AG09309 (cell line): ENCODE measurements at regions not wholly inside any gene's neighbourhood (a gene's known extent, or its start where the extent isn't known, plus 50 kb on each side); places are given as distances from the start of the nearest gene placed in this dataset.
"Not testable (repeated sequence)": the region's sequence is repeated elsewhere in the genome, so short reads cannot be mapped to it uniquely, and the experiment has no call there.

ENCODE experiments used
- DNase-seq: peaks from one replicate; pipeline ENCODE4 v3.0.0-alpha.2; 2010; ENCODE audit warnings: low read depth
- H3K4me3 ChIP-seq: 2 replicates; pipeline ENCODE4 v1.5.1; 2011; ENCODE audit warnings: mild to moderate bottlenecking, low read depth, low read length, moderate library complexity; ENCODE audit not compliant: control insufficient read depth
- CTCF ChIP-seq: IDR thresholded peaks from 2 replicates; pipeline ENCODE4 v1.5.1; 2011; ENCODE audit warnings: mild to moderate bottlenecking, low read depth, low read length, inconsistent platforms; ENCODE audit not compliant: insufficient read depth, control insufficient read depth; ENCODE audit errors: missing control alignments

- no peak for DNase-seq
Measured at GRCh38 chr7:84941936-84942335, 244.9 kb downstream of the SEMA3D start.

GRCh38 chr7:84941291-84941690 lies 245.6 kb downstream of the SEMA3D start:
- no peak for TF ChIP-seq CTCF
- DNase-seq: no peak
- H3K4me3 ChIP-seq: no peak overlapping the region

More at GRCh38 chr7:84941936-84942335, 244.9 kb downstream of the SEMA3D start:
- H3K4me3 ChIP-seq: no peak overlapping the region
- TF ChIP-seq CTCF: no peak

- H3K4me3 ChIP-seq: no peak overlapping the region
- no peak for TF ChIP-seq CTCF
- DNase-seq: no peak
Measured at GRCh38 chr7:84939888-84940287, 247.0 kb downstream of the SEMA3D start.

GRCh38 chr7:84939442-84939841 lies 247.4 kb downstream of the SEMA3D start:
- TF ChIP-seq CTCF: no peak
- no peak for DNase-seq
- H3K4me3 ChIP-seq: no peak overlapping the region

- no peak overlapping the region for H3K4me3 ChIP-seq
- DNase-seq: no peak
- no peak for TF ChIP-seq CTCF
Measured at GRCh38 chr7:84924353-84924752, 262.5 kb downstream of the SEMA3D start.

GRCh38 chr7:84923348-84923747 lies 263.5 kb downstream of the SEMA3D start:
- DNase-seq: no peak
- TF ChIP-seq CTCF: no peak
- no peak overlapping the region for H3K4me3 ChIP-seq

- H3K4me3 ChIP-seq: no peak overlapping the region
- no peak for TF ChIP-seq CTCF
- DNase-seq: no peak
Measured at GRCh38 chr7:84921154-84921553, 265.7 kb downstream of the SEMA3D start.

GRCh38 chr7:84916973-84917372 lies 269.9 kb downstream of the SEMA3D start:
- H3K4me3 ChIP-seq, DNase-seq: not testable (repeated sequence)
